Endothelial cell of umbilical vein (primary cell): ENCODE measurements at regions not wholly inside any gene's neighbourhood (a gene's known extent, or its start where the extent isn't known, plus 50 kb on each side); places are given as distances from the start of the nearest gene placed in this dataset.

ENCODE experiments used
- BruUV-seq: library from RNA; stranded (reverse); fragments of 400-500 nt; replicated peaks from 2 replicates; lab custom pipeline; 2021; lab: Mats Ljungman, UMichigan
- CTCF ChIA-PET: fragments of 300-600, 350-600 bp; sonication (Branson Sonifier 250); formaldehyde crosslinking; loops from one replicate; lab custom pipeline; 2021; ENCODE audit warnings: antibody characterized with exemption, inconsistent platforms; lab: Charles Lee
- POLR2A ChIA-PET: fragments of 300-600, 350-600 bp; sonication (Branson Sonifier 250); formaldehyde crosslinking; loops from one replicate; lab custom pipeline; 2021; ENCODE audit warnings: antibody characterized with exemption, inconsistent platforms; lab: Charles Lee
- DNase-seq: peaks from one replicate; pipeline ENCODE4 v3.0.0-alpha.2; 2011; ENCODE audit warnings: low read depth, low spot score
- FAIRE-seq: peaks from 2 replicates; lab custom pipeline; 2011; peaks lifted over from hg19 to GRCh38; lab: Jason Lieb, UNC
- H2AFZ ChIP-seq: 2 replicates; pipeline ENCODE4 v1.6.0; 2012; ENCODE audit warnings: low read depth, low read length, control low read depth, inconsistent platforms
- H3K27ac ChIP-seq: 2 replicates; pipeline ENCODE4 v1.5.1; 2011; ENCODE audit warnings: low read depth, mild to moderate bottlenecking, control low read depth, low read length, moderate library complexity; ENCODE audit not compliant: insufficient read depth
- H3K27me3 ChIP-seq, 2 experiments: 2 replicates each; pipeline versions ENCODE4 v1.6.0 to v1.6.1; 2011; ENCODE audit warnings: low read length in 2 of 2, mixed read lengths in 1 of 2; ENCODE audit not compliant: control insufficient read depth in 2 of 2, insufficient read depth in 2 of 2
- H3K36me3 ChIP-seq, 2 experiments: 2 replicates in 1 of 2; 3 replicates in 1 of 2; pipeline ENCODE4 v1.5.1; 2011; ENCODE audit warnings: low read length in 2 of 2, mild to moderate bottlenecking in 1 of 2, moderate library complexity in 1 of 2; ENCODE audit not compliant: control insufficient read depth in 2 of 2, insufficient read depth in 2 of 2; ENCODE audit errors: extremely low read depth in 1 of 2
- H3K4me1 ChIP-seq: 3 replicates; pipeline ENCODE4 v1.5.1; 2011; ENCODE audit warnings: mild to moderate bottlenecking, low read length; ENCODE audit not compliant: control insufficient read depth, insufficient read depth; ENCODE audit errors: extremely low read depth
- H3K4me2 ChIP-seq: 2 replicates; pipeline ENCODE4 v1.6.1; 2011; ENCODE audit warnings: low read length, control low read depth, mixed read lengths; ENCODE audit not compliant: insufficient read depth
- H3K4me3 ChIP-seq, 3 experiments: fragments of 200-600 bp in 1 of 3; sonication (generic), shearing (Covaris generic) in 1 of 3; replicated peaks in 1 of 3; 2 replicates each; pipeline ENCODE4 v1.5.1; 2011 to 2016; ENCODE audit warnings: control low read depth in 3 of 3, low read length in 3 of 3, mild to moderate bottlenecking in 2 of 3, inconsistent platforms in 1 of 3, low read depth in 1 of 3, moderate library complexity in 1 of 3; ENCODE audit not compliant: insufficient read depth in 1 of 3
- H3K79me2 ChIP-seq: 2 replicates; pipeline ENCODE4 v1.6.0; 2012; ENCODE audit warnings: low read length, inconsistent platforms; ENCODE audit not compliant: control insufficient read depth, insufficient read depth
- H3K9ac ChIP-seq: replicated peaks from 2 replicates; pipeline ENCODE3; 2011; ENCODE audit warnings: low read length, control low read depth; ENCODE audit not compliant: insufficient read depth; ENCODE audit errors: extremely low read depth
- H3K9me1 ChIP-seq: replicated peaks from 3 replicates; pipeline ENCODE4 v1.6.0; 2011; ENCODE audit warnings: mild to moderate bottlenecking, low read length; ENCODE audit not compliant: control insufficient read depth, insufficient read depth; ENCODE audit errors: extremely low read depth
- H3K9me3 ChIP-seq: replicated peaks from 2 replicates; pipeline ENCODE4 v1.5.1; 2012; ENCODE audit warnings: low read length, inconsistent platforms; ENCODE audit not compliant: control insufficient read depth, insufficient read depth
- H4K20me1 ChIP-seq: replicated peaks from 2 replicates; pipeline ENCODE3; 2011; ENCODE audit warnings: mild to moderate bottlenecking, low read length; ENCODE audit not compliant: control insufficient read depth, insufficient read depth; ENCODE audit errors: extremely low read depth
- CTCF ChIP-seq, 2 donors: IDR thresholded peaks; 1 replicate in 1 of 2; 2 replicates in 1 of 2; pipeline ENCODE4 v1.5.1; 2011; ENCODE audit warnings: low read length in 2 of 2, mild to moderate bottlenecking in 2 of 2, moderate library complexity in 2 of 2, control low read depth in 1 of 2, inconsistent platforms in 1 of 2, low read depth in 1 of 2; ENCODE audit not compliant: insufficient read depth in 1 of 2; ENCODE audit errors: extremely low read depth in 1 of 2
- EZH2 ChIP-seq: IDR thresholded peaks from 2 replicates; pipeline ENCODE4 v1.6.1; 2012; ENCODE audit warnings: borderline replicate concordance, low read depth, mild to moderate bottlenecking, moderate library complexity, low read length, inconsistent platforms; ENCODE audit not compliant: severe bottlenecking
- FOS ChIP-seq: IDR thresholded peaks from 2 replicates; pipeline ENCODE4 v1.6.1; 2011; ENCODE audit warnings: mild to moderate bottlenecking, low read length, moderate library complexity, borderline replicate concordance; ENCODE audit not compliant: insufficient read depth
- GATA2 ChIP-seq: IDR thresholded peaks from 2 replicates; pipeline ENCODE4 v1.7.0; 2011; ENCODE audit warnings: low read depth, mild to moderate bottlenecking, moderate library complexity, mixed read lengths, low read length; ENCODE audit not compliant: insufficient read length, insufficient read depth
- JUN ChIP-seq: IDR thresholded peaks from 2 replicates; pipeline ENCODE4 v1.6.1; 2011; ENCODE audit warnings: borderline replicate concordance, low read depth; ENCODE audit not compliant: insufficient read length, insufficient read depth
- MAX ChIP-seq: IDR thresholded peaks from 2 replicates; pipeline ENCODE4 v1.6.1; 2011; ENCODE audit not compliant: insufficient read depth, insufficient read length
- MYC ChIP-seq: IDR thresholded peaks from one replicate; pipeline ENCODE4 v1.6.1; 2011; ENCODE audit warnings: mild to moderate bottlenecking, low read depth, low read length
- POLR2A ChIP-seq: IDR thresholded peaks from 2 replicates; pipeline ENCODE4 v1.6.1; 2012; ENCODE audit warnings: low read depth, mild to moderate bottlenecking, control low read depth, low read length
- dilution Hi-C: fragments of 300-500 bp; cut with MboI; formaldehyde crosslinking; loops from one replicate; pipeline ENCODE4 v1.15.0; 2019; ENCODE audit warnings: low sequenced_read_pairs; ENCODE audit not compliant: extremely low pct_ligation_motif_present
- intact Hi-C: fragments of 100-400 bp; cut with micrococcal nuclease; formaldehyde crosslinking; loops from one replicate; pipeline ENCODE4 v1.10.0; 2022

- no peak overlapping the region for H3K9ac ChIP-seq
- no TSS peak for BruUV-seq
- no peak for FAIRE-seq
- ChIA-PET POLR2A (no interaction called here), CTCF (interaction anchor here (1.0 to 1.3 kb wide), 3 partner anchors 11 to 22 kb away, joined by 3 read pairs; no protein-coding TSS in a partner anchor)
- no peaks in the 10 kb centered on the region for H3K9me1 ChIP-seq
- intact Hi-C loops: no loop called here
- H3K36me3 ChIP-seq: no peaks in the 10 kb centered on the region
- H3K4me2 ChIP-seq: no peak overlapping the region
- no peaks in the 10 kb centered on the region for H3K79me2 ChIP-seq
- no peak overlapping the region for H3K27ac ChIP-seq
- H3K27me3 ChIP-seq: no peaks in the 10 kb centered on the region
- no peaks in the 10 kb centered on the region for H4K20me1 ChIP-seq
- TF ChIP-seq MAX (no peak), JUN (no peak), CTCF (IDR thresholded peaks at IDR 0.05; ENCODE audit: extremely low read depth in 1 of 2, insufficient read depth in 1 of 2, low read depth in 1 of 2, low read length in 2 of 2) (no peak), FOS (no peak), EZH2 (no peak), GATA2 (no peak), POLR2A (no peak), MYC (no peak)
- no peaks in the 10 kb centered on the region for H3K4me1 ChIP-seq
- no peak for DNase-seq
- dilution Hi-C loops: no loop called here
- H2AFZ ChIP-seq: no peak overlapping the region
- H3K9me3 ChIP-seq: no peaks in the 10 kb centered on the region
- no peak overlapping the region for H3K4me3 ChIP-seq
Measured at GRCh38 chr5:143886096-143886495, 74.1 kb downstream of the HMHB1 start.
